Spinal cord (tissue), 9 donors: ENCODE measurements at regions not wholly inside any gene's neighbourhood (a gene's known extent, or its start where the extent isn't known, plus 50 kb on each side); places are given as distances from the start of the nearest gene placed in this dataset.
"Not testable (repeated sequence)": the region's sequence is repeated elsewhere in the genome, so short reads cannot be mapped to it uniquely, and the experiment has no call there.

Experiments
- DNase-seq, 6 donors: peaks; one replicate each; pipeline versions ENCODE4 v3.0.0 to v3.0.0-alpha.2; 2013 to 2015; ENCODE audit warnings: low spot score in 6 of 6, low read depth in 4 of 6
- H3K27ac ChIP-seq: one replicate; pipeline ENCODE4 v1.5.1; 2013; ENCODE audit warnings: low read depth, low read length, control low read depth
- H3K27me3 ChIP-seq: one replicate; pipeline ENCODE4 v1.6.1; 2013; ENCODE audit warnings: low read length; ENCODE audit not compliant: control insufficient read depth, insufficient read depth
- H3K36me3 ChIP-seq: one replicate; pipeline ENCODE4 v1.6.1; 2013; ENCODE audit warnings: low read length; ENCODE audit not compliant: control insufficient read depth, insufficient read depth
- H3K4me1 ChIP-seq: one replicate; pipeline ENCODE4 v1.6.1; 2013; ENCODE audit warnings: low read length; ENCODE audit not compliant: control insufficient read depth, insufficient read depth
- H3K4me3 ChIP-seq: one replicate; pipeline ENCODE4 v1.5.1; 2013; ENCODE audit warnings: low read depth, low read length, control low read depth
- H3K9me3 ChIP-seq: one replicate; pipeline ENCODE4 v1.6.1; 2013; ENCODE audit warnings: low read length; ENCODE audit not compliant: control insufficient read depth, insufficient read depth
- WGBS: methylation state at CpG from one replicate; pipeline ENCODE4 v1.1.5; 2013; ENCODE audit warnings: missing lambda C conversion rate; ENCODE audit not compliant: insufficient coverage; 5-methylcytosine and 5-hydroxymethylcytosine counted together
- donor health status: healthy.

GRCh38 chr17:77622084-77622483 lies 336.4 kb upstream of the TNRC6C start:
- H3K9me3 ChIP-seq, H3K4me1 ChIP-seq, H3K4me3 ChIP-seq, H3K27me3 ChIP-seq, H3K36me3 ChIP-seq, DNase-seq, H3K27ac ChIP-seq: not testable (repeated sequence)
- WGBS: 100% methylated on average over 3 of the region's 6 CpGs

- no CpG with 5 or more reads among the region's 4 CpGs for WGBS
- peak in 1 of 6 donors; percentile 83 for DNase-seq
- no peaks in the 10 kb centered on the region for H3K27me3 ChIP-seq
Measured at GRCh38 chr17:77622647-77623046, 335.9 kb upstream of the TNRC6C start.

GRCh38 chr17:77623321-77623720 lies 335.2 kb upstream of the TNRC6C start:
- H3K27ac ChIP-seq, DNase-seq, H3K9me3 ChIP-seq, H3K27me3 ChIP-seq, H3K4me1 ChIP-seq, H3K4me3 ChIP-seq, H3K36me3 ChIP-seq: not testable (repeated sequence)
- 90% methylated on average over 8 of the region's 10 CpGs for WGBS

More at GRCh38 chr17:77622647-77623046, 335.9 kb upstream of the TNRC6C start:
- H3K9me3 ChIP-seq: peaks cover 3% of the 10 kb centered on the region
- no peak overlapping the region for H3K4me3 ChIP-seq
- no peak overlapping the region for H3K27ac ChIP-seq
- H3K4me1 ChIP-seq: peaks cover 4% of the 10 kb centered on the region
- H3K36me3 ChIP-seq: no peaks in the 10 kb centered on the region

- Histone ChIP-seq H3K9me3 (peaks cover 3% of the 10 kb centered on the region), H3K4me3 (no peak overlapping the region), H3K27me3 (no peaks in the 10 kb centered on the region), H3K27ac (no peak overlapping the region), H3K4me1 (no peaks in the 10 kb centered on the region), H3K36me3 (no peaks in the 10 kb centered on the region)
- no peak for DNase-seq
- WGBS: no CpG with 5 or more reads among the region's 2 CpGs
Measured at GRCh38 chr17:77628035-77628434, 330.5 kb upstream of the TNRC6C start.

- not testable (repeated sequence) for H3K4me3 ChIP-seq, H3K4me1 ChIP-seq, H3K9me3 ChIP-seq, DNase-seq, H3K36me3 ChIP-seq, H3K27me3 ChIP-seq, H3K27ac ChIP-seq
- 100% methylated on average over 1 of the region's 2 CpGs for WGBS
Measured at GRCh38 chr17:77629284-77629683, 329.2 kb upstream of the TNRC6C start.

- Histone ChIP-seq H3K27me3 (no peaks in the 10 kb centered on the region), H3K4me1 (peaks cover 6% of the 10 kb centered on the region), H3K27ac (no peak overlapping the region), H3K36me3 (no peaks in the 10 kb centered on the region), H3K4me3 (no peak overlapping the region), H3K9me3 (peaks cover 3% of the 10 kb centered on the region)
- no peak for DNase-seq
- 95% methylated on average over 7 of the region's 9 CpGs for WGBS
Measured at GRCh38 chr17:77631307-77631706, 327.2 kb upstream of the TNRC6C start.

- Histone ChIP-seq H3K27ac (no peak overlapping the region), H3K27me3 (peaks cover 2% of the 10 kb centered on the region), H3K36me3 (no peaks in the 10 kb centered on the region), H3K9me3 (no peaks in the 10 kb centered on the region), H3K4me3 (no peak overlapping the region), H3K4me1 (peaks cover 15% of the 10 kb centered on the region)
- no peak for DNase-seq
- whole genome bisulfite sequencing: 88% methylated on average over 3 of the region's 6 CpGs
Measured at GRCh38 chr17:77632619-77633018, 325.9 kb upstream of the TNRC6C start.

- H3K27me3 ChIP-seq: peaks cover 5% of the 10 kb centered on the region
- H3K4me1 ChIP-seq: peaks cover 31% of the 10 kb centered on the region
- no peaks in the 10 kb centered on the region for H3K36me3 ChIP-seq
- DNase-seq: no peak
- H3K4me3 ChIP-seq: no peak overlapping the region
- H3K9me3 ChIP-seq: no peaks in the 10 kb centered on the region
- H3K27ac ChIP-seq: no peak overlapping the region
- 29% methylated on average over 2 of the region's 4 CpGs for WGBS
Measured at GRCh38 chr17:77634710-77635109, 323.8 kb upstream of the TNRC6C start.

- H3K36me3 ChIP-seq: no peaks in the 10 kb centered on the region
- H3K4me3 ChIP-seq: no peak overlapping the region
- peaks cover 5% of the 10 kb centered on the region for H3K27me3 ChIP-seq
- 78% methylated on average over 4 of the region's 4 CpGs for WGBS
- no peak for DNase-seq
- H3K4me1 ChIP-seq: peaks cover 31% of the 10 kb centered on the region
- H3K27ac ChIP-seq: no peak overlapping the region
- H3K9me3 ChIP-seq: no peaks in the 10 kb centered on the region
Measured at GRCh38 chr17:77635176-77635575, 323.3 kb upstream of the TNRC6C start.

- DNase-seq: not testable (repeated sequence)
- 65% methylated on average over 3 of the region's 3 CpGs for WGBS
Measured at GRCh38 chr17:77635785-77636184, 322.7 kb upstream of the TNRC6C start.

More at GRCh38 chr17:77635785-77636184, 322.7 kb upstream of the TNRC6C start:
- H3K36me3 ChIP-seq, H3K4me3 ChIP-seq, H3K27me3 ChIP-seq, H3K9me3 ChIP-seq, H3K27ac ChIP-seq: not testable (repeated sequence)
- peaks cover 31% of the 10 kb centered on the region for H3K4me1 ChIP-seq
